HG02981 (cell line): ENCODE measurements at regions not wholly inside any gene's neighbourhood (a gene's known extent, or its start where the extent isn't known, plus 50 kb on each side); places are given as distances from the start of the nearest gene placed in this dataset.

Experiments
- ATAC-seq: cut with Tn5 transposase; IDR thresholded peaks from one replicate; pipeline ENCODE4 v1.9.1; 2021; ENCODE audit warnings: mild to moderate bottlenecking, moderate library complexity; ENCODE audit not compliant: unreplicated experiment

GRCh38 chr6:131382631-131383030 lies 190.4 kb upstream of the ARG1 start:
- no peak for ATAC-seq

- ATAC-seq: no peak
These were observed 189.3 kb upstream of the ARG1 start for GRCh38 chr6:131383421-131384411.

- no peak for ATAC-seq
These were observed 185.2 kb upstream of the ARG1 start for GRCh38 chr6:131387562-131388447.

- no peak for ATAC-seq
These were observed 182.7 kb upstream of the ARG1 start for GRCh38 chr6:131390322-131390721.

GRCh38 chr6:131391116-131391515 lies 181.9 kb upstream of the ARG1 start:
- ATAC-seq: no peak

GRCh38 chr6:131393433-131393832 lies 179.6 kb upstream of the ARG1 start:
- no peak for ATAC-seq

- ATAC-seq: no peak
These were observed 178.1 kb upstream of the ARG1 start for GRCh38 chr6:131394768-131395432.

- ATAC-seq: no peak
These were observed 174.8 kb upstream of the ARG1 start for GRCh38 chr6:131398176-131398575.

GRCh38 chr6:131399433-131399832 lies 173.6 kb upstream of the ARG1 start:
- no peak for ATAC-seq

GRCh38 chr6:131400054-131400778 lies 172.8 kb upstream of the ARG1 start:
- no peak for ATAC-seq

- no peak for ATAC-seq
These were observed 172.1 kb upstream of the ARG1 start for GRCh38 chr6:131400779-131401496.

GRCh38 chr6:131408811-131409210 lies 164.2 kb upstream of the ARG1 start:
- no peak for ATAC-seq

- ATAC-seq: no peak
These were observed 162.2 kb upstream of the ARG1 start for GRCh38 chr6:131410785-131411184.

- ATAC-seq: no peak
These were observed 159.8 kb upstream of the ARG1 start for GRCh38 chr6:131412960-131413830.

GRCh38 chr6:131413831-131414191 lies 159.2 kb upstream of the ARG1 start:
- no peak for ATAC-seq

GRCh38 chr6:131414956-131415355 lies 158.1 kb upstream of the ARG1 start:
- no peak for ATAC-seq

GRCh38 chr6:131418441-131418840 lies 154.6 kb upstream of the ARG1 start:
- ATAC-seq: no peak

GRCh38 chr6:131419702-131420101 lies 153.3 kb upstream of the ARG1 start:
- no peak for ATAC-seq

- ATAC-seq: no peak
These were observed 149.0 kb upstream of the ARG1 start for GRCh38 chr6:131424016-131424415.
